Activated CD8-positive, alpha-beta T cell treated with anti-CD3 and anti-CD28 coated beads for 36 hours (primary cell): ENCODE measurements at regions not wholly inside any gene's neighbourhood (a gene's known extent, or its start where the extent isn't known, plus 50 kb on each side); places are given as distances from the start of the nearest gene placed in this dataset.

Experiments used
- ATAC-seq: fragments of 200-7000 bp; cut with Tn5 transposase; one replicate; pipeline ENCODE4 v1.10.0; 2021; ENCODE audit warnings: mild to moderate bottlenecking, moderate library complexity
- CTCF ChIA-PET: fragments of 350-600 bp; sonication (Branson Sonifier 250); formaldehyde crosslinking; loops from one replicate; lab custom pipeline; 2021; ENCODE audit warnings: antibody characterized with exemption; lab: Charles Lee
- POLR2A ChIA-PET: fragments of 350-600 bp; sonication (Branson Sonifier 250); formaldehyde crosslinking; loops from one replicate; lab custom pipeline; 2021; ENCODE audit warnings: antibody characterized with exemption; lab: Charles Lee
- DNase-seq: peaks from one replicate; pipeline ENCODE4 v3.0.0-alpha.2; 2020
- H3K27ac Mint-ChIP-seq: one replicate; pipeline ENCODE4 v1.8.0; 2021; ENCODE audit warnings: mild to moderate bottlenecking, mixed read lengths
- H3K27me3 Mint-ChIP-seq: one replicate; pipeline ENCODE4 v1.8.0; 2021; ENCODE audit warnings: mixed read lengths
- H3K36me3 Mint-ChIP-seq: one replicate; pipeline ENCODE4 v1.8.0; 2021; ENCODE audit warnings: low read depth, mixed read lengths
- H3K4me1 Mint-ChIP-seq: one replicate; pipeline ENCODE4 v1.8.0; 2021; ENCODE audit warnings: low read depth, mixed read lengths
- H3K4me3 Mint-ChIP-seq: one replicate; pipeline ENCODE4 v1.8.0; 2021; ENCODE audit warnings: mild to moderate bottlenecking, moderate library complexity, mixed read lengths
- H3K9me3 Mint-ChIP-seq: one replicate; pipeline ENCODE4 v1.8.0; 2021; ENCODE audit warnings: mixed read lengths
- intact Hi-C: fragments of 100-400 bp; cut with micrococcal nuclease; formaldehyde crosslinking; loops from one replicate; pipeline ENCODE4 v1.10.0; 2022
- TF ChIP-seq, protein P1 (sequence below): fragments of 200-600 bp; IDR thresholded peaks from one replicate; pipeline ENCODE4 v1.8.0; 2022; ENCODE audit warnings: antibody characterized with exemption, mild to moderate bottlenecking

DNA sequence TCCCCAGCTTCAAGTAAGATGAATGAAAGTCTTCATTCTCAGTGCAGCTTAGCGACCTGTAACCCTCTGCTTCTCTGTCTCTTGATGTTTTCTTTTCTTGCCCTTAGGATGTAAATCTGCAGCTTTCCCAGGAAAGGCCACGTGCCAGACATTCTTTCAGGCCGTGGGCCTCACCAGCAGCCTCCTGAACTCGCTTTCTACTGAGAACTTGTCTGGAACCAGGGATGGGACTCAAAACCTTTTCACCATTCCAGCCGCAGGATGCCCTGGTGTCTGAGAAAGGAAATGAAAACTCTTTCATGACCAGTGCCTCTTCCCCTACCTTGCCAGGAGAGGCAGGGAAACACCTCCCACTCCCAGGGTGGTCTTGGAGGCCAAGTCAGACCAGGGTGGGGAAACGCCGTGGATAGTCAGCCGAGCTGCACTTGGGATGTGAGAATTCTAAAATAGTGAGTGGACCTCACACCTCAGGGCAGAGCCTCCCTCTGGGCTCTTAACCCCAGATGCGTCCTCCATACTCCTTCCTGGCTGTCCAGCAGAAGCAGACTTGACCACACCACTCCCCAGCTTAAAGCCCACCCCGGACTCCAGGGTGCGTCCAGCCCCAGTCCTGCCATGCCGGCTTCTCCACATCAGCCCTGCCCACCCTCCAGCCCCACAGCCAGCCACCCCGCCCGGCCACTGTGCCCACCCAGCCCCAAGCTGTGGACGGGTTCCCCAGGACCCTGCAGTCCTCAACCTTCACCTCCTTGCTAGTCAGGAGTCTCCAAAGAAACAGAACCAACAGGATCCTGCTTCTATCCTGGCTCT lies 115.5 kb downstream of the TWIST2 start:
- Mint-ChIP-seq H3K9me3 (no peaks in the 10 kb centered on the region), H3K4me1 (no peaks in the 10 kb centered on the region), H3K36me3 (no peaks in the 10 kb centered on the region), H3K27ac (no peak overlapping the region), H3K4me3 (no peak overlapping the region), H3K27me3 (peaks cover 7% of the 10 kb centered on the region)
- ATAC-seq (no peak), DNase-seq (no peak)
- POLR2A ChIA-PET = no interaction called here
- CTCF ChIA-PET = no interaction called here
- TF ChIP-seq, protein P1, sequence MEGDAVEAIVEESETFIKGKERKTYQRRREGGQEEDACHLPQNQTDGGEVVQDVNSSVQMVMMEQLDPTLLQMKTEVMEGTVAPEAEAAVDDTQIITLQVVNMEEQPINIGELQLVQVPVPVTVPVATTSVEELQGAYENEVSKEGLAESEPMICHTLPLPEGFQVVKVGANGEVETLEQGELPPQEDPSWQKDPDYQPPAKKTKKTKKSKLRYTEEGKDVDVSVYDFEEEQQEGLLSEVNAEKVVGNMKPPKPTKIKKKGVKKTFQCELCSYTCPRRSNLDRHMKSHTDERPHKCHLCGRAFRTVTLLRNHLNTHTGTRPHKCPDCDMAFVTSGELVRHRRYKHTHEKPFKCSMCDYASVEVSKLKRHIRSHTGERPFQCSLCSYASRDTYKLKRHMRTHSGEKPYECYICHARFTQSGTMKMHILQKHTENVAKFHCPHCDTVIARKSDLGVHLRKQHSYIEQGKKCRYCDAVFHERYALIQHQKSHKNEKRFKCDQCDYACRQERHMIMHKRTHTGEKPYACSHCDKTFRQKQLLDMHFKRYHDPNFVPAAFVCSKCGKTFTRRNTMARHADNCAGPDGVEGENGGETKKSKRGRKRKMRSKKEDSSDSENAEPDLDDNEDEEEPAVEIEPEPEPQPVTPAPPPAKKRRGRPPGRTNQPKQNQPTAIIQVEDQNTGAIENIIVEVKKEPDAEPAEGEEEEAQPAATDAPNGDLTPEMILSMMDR = no peak
- intact Hi-C loops = no loop called here

DNA sequence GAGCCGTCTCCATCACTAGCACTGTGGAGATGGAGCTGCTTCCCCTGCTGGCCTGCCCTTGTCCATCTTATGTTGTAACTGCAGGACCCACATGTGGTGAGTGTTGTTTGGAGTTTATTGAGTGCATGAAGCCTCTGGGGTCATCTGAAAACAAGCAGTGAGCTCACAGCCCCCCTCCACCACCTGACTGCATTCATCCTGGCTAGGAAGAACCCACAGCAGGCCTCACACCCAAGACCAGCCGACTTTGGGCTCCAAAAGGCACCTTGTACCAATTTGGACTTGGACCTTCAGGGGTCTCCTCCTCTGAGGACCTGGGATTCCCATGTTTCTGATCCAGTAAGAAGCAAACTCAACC lies 116.1 kb downstream of the TWIST2 start:
- intact Hi-C loops = no loop called here
- peaks cover 6% of the 10 kb centered on the region for H3K27me3 Mint-ChIP-seq
- TF ChIP-seq, protein P1 = no peak
- no peak overlapping the region for H3K27ac Mint-ChIP-seq
- H3K4me1 Mint-ChIP-seq = no peaks in the 10 kb centered on the region
- ATAC-seq = no peak
- ChIA-PET POLR2A (no interaction called here), CTCF (no interaction called here)
- no peak overlapping the region for H3K4me3 Mint-ChIP-seq
- H3K9me3 Mint-ChIP-seq = no peaks in the 10 kb centered on the region
- no peak for DNase-seq
- no peaks in the 10 kb centered on the region for H3K36me3 Mint-ChIP-seq

GRCh38 chr2:238964544-238965067 lies 116.7 kb downstream of the TWIST2 start:
- ATAC-seq = no peak
- CTCF ChIA-PET = no interaction called here
- H3K27ac Mint-ChIP-seq = no peak overlapping the region
- H3K4me1 Mint-ChIP-seq = no peaks in the 10 kb centered on the region
- H3K9me3 Mint-ChIP-seq = no peaks in the 10 kb centered on the region
- no peaks in the 10 kb centered on the region for H3K36me3 Mint-ChIP-seq
- peaks cover 8% of the 10 kb centered on the region for H3K27me3 Mint-ChIP-seq
- no peak overlapping the region for H3K4me3 Mint-ChIP-seq
- TF ChIP-seq, protein P1 = no peak
- POLR2A ChIA-PET = no interaction called here
- intact Hi-C loops = no loop called here
- DNase-seq = no peak

DNA sequence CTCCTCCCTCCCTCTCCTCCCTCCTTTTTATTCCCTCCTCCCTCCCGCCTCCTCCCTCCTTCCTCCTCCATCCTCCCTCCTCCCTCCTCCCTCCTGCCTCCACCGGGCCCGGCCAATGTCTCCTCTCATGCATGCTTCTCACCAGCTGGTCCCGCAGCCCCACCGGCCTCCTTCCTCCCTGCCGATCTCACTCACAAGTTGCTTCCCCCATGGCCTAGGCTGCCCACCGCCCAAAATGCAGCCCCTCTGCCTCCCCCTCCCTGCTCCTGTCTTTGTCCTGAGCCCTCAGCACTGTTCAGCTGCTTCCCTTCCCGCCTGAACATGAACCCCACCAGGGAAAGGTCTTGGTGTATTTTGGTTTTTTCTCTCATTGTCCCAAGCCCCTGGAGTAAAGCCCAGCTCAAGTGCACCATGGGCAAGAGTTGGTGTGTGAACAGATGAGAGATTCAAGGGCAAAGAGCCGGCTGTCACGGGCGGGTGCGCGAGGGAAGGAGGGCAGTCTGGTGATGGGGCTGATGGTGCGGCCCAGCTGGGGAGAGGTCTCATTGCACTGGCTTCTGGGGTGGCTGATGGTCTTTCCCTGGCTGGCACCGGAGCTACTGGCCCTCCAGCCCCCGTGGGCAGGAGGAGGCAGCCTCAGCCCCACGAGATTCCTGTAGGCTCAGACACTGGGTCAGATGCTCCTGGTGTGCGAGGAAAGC lies 117.6 kb downstream of the TWIST2 start:
- peaks cover 8% of the 10 kb centered on the region for H3K27me3 Mint-ChIP-seq
- ChIA-PET POLR2A (interaction anchor here (0.5 kb wide), 1 partner anchor 119 kb away, joined by 3 read pairs; no protein-coding TSS in a partner anchor), CTCF (no interaction called here)
- H3K4me3 Mint-ChIP-seq = no peak overlapping the region
- DNase-seq = no peak
- intact Hi-C loops = no loop called here
- TF ChIP-seq, protein P1 = no peak
- no peaks in the 10 kb centered on the region for H3K36me3 Mint-ChIP-seq
- H3K9me3 Mint-ChIP-seq = no peaks in the 10 kb centered on the region
- ATAC-seq = no peak
- no peak overlapping the region for H3K27ac Mint-ChIP-seq
- no peaks in the 10 kb centered on the region for H3K4me1 Mint-ChIP-seq
